Stimulated activated CD4-positive, alpha-beta T cell treated with anti-CD3 and anti-CD28 coated beads, Interleukin-12 subunit alpha, Interleukin-12 subunit beta, amount 100 ng/mL, for 24 hours (primary cell): ENCODE measurements at regions not wholly inside any gene's neighbourhood (a gene's known extent, or its start where the extent isn't known, plus 50 kb on each side); places are given as distances from the start of the nearest gene placed in this dataset.
"Not testable (repeated sequence)": the region's sequence is repeated elsewhere in the genome, so short reads cannot be mapped to it uniquely, and the experiment has no call there.

ENCODE experiments used
- DNase-seq, 2 experiments: peaks; one replicate each; pipeline ENCODE4 v3.0.0-alpha.2; 2020; ENCODE audit warnings: low read depth in 2 of 2

DNA sequence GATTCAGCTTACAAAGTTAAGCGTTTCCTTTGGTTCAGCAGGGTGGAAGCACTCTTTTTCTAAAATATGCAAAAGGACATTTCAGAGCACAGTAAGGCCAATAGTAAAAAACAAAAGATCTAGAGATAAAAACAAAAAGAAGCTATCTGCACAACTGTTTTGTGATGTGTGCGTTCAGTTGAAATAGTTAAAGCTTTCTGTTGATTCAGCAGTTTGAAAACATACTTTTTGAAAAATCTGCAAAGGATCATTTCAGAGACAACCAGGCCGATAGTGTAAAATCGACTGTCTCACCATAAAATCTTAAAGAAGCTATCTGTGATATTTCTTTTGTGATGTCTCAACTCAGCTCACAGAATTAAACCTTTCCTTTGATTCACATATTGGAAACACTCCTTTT, 300.0 kb upstream of the ALG10B start:
- no peak for DNase-seq

DNA sequence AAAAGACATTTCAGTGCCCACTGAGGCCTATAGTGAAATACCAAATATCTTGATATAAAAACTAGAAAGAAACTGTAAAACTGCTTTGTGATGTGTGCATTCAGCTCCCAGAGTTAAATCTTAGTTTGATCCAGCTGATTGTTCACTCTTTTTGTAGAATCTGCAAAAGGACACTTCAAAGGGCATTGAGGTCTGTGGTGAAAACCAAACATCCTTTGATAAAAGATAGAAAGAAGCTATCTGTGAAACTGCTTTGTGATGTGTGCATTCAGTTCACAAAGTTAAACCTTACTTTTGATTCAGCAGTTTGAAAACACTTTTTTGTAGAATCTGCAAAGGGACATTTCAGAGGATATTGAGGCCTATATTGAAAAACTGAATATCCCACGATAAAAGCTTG, 290.7 kb upstream of the ALG10B start:
- no peak for DNase-seq

DNA sequence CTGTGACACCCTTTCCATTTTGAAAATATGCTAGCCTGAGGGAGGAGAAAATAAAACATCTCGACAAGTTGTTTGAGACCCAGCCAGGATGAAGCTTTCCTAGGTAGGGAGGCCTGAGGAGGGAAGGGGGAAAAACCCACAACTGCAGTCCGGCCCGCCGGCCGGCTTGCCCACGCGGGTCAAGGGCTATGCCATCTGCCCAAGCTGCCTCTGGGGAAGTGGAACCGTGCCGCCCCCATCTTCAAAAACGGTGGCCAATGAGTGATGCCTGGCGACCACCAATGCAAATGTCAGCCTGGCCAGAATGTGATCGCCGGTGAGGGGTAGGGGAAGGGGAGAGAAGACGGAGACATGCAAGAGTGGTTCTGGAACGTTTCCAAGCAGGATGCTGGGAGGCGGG, 263.5 kb upstream of the ALG10B start:
- no peak for DNase-seq

DNA sequence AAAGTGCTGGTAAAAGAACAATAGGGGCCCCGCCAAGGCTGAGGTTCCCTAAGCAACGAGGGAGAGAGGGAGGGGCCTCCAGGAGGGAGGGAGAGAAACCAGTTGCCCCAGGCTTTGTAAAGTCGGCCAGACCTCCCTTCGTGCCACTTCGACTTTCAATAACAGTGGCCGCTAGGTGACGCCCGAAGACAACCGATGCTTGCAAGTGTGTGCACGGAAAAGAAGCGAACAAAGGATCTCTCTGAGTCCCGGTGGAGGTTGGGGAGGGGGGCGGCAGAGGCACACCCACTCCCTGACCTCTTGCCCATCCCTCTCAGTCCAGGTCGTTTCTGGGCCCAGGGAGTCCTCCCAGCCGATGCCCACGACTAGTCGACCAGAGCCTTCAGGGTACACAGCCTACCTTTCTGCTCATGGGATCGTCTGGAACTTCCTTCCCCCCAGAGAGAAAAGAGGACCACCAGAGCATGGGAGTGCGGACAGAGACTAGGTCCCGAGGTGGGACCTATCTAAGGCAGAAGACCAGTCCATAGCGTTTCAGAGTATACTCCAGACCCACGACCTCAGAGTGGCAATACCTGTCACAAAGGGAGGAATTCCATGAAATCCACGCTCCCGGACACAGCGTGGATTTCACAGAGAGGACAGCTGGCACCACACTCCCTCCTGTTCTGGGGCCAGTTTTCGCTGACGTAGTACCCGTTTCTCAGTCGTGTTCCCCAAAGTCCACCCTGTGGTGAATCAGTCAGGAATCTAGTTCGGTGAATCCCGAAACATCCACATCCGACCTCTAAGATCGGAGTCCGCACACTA, 262.7 kb upstream of the ALG10B start:
- DNase-seq, result no peak

DNA sequence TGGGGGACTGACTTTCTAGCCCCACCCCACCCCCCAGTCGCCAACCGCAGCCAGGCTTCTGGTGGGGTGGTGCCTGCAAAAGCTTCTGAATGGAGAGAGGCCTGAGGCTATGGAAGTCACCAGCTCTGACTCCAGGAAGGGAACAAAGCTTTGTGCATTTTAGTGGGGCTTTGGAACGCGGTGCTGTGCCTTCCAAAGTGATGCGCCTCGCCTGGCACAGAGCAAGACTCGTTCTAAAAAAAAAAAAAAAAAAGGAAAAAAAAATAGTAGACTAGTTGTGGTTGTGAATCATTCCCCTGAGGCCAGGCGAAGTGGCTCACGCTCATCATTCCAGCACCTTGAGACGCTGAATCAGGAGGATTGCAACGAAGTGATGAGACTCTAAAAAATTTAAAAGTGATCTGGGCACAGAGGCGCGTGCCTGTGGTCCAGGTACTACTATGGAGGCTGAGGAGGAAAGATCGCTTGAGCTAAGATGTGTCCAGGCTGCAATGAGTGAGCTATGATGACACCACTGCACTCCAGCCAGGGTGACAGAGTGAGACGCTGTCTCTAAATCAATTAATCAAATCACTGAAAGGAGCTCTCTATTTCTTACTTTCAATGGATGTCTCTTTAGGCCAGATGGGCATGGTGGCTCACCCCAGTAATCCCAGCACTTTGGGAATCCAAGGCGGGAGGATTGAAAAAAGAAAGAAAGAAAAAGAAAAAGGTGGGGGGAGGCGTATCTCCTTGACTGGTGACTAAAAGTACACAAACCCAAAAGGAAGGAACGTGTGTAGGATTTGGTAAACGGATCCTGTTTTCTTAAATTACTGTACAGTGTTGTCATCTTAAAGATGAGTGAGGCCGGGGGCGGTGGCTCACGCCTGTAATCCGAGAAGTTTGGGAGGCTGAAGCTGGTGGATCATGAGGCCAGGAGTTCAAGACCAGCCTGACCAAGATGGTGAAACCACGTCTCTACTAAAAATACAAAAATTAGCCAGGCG, 259.6 kb upstream of the ALG10B start:
- no peak for DNase-seq

DNA sequence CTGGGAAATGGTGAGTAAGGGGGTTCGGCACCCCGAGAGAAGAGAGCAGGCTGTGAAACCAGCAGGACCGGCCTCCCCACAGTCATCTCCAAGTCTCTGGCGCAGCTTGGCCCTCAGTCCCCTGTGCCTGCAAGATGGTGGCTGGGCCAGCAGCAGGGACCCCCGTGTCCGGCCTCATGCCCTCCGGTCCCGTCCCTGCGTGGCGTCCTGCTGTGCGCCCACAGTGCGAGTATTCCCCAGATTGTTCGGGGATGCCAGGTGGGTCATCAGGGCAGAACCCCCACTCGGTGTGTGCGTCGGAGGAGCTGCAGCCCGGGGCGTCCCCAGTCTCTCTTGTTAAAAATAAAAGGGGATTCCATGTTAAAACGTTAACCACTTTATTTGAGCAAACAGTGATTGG, 216.9 kb upstream of the ALG10B start:
- DNase-seq, result no peak

DNA sequence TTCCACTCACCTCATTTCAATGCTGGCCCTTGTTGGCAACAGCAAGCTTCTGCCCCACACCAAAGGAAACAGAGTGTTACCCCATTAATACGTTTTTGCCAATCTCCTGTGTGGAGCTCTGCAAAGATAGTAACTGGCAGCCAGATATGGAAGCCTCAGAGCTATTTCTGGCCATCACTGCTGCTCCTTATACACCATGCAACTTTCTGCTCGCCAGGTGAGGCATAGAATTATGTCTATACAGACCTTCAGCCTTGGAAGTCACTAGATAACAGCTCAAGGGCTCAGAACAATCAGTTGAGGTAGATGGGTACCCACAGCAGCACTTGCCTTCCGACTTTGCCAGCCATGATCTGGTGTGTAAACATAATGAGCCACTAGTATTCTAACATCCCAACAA, 214.8 kb upstream of the ALG10B start:
- no peak for DNase-seq

DNA sequence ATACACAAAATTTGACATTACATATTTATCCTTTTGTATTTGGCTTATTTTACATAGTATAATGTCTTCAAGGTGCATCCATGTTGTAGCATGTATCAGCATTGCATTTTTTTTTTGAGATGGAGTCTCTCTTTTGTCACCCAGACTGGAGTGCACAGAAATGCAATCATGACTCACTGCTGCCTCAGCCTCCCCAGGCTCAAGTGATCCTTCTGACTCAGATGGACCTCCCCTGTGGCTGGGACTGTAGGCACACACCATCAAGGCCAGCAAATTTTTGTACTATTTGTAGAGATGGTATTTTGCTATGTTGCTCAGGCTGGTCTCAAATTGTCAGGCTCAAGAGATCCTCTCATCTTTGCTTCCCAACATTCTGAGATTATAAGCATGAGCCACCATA, 214.4 kb upstream of the ALG10B start:
- DNase-seq, result no peak

DNA sequence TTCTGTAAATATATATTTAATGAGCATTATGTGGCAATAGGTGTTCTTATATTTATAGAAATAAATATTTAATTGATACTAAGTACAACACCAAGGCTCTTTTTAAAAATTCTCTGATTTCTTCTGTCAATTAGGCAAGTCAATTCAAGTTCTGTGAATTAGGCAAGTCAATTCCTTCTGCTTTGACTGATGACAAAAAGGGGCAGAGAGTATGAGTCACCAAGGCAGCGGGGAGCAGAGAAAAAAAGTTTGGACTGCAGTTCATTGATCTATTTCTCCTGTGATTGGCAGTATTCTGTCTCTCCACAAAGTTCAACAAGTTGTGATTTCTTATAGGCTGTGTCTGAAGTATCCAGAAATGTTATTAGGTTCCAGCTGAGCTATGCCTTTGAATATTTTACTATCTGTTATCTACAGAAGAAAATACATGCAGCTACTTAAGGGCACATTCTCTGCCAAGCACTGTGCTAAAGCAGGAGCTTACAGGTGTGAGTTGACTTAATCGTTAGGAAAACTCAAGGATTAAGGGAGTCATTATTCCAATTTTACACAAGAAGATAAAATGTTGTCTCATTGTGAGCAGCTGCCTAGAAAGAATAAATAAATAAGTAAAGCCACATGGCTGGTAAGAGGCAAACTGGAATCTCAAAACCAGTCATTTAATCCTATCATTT, 206.4 kb upstream of the ALG10B start:
- DNase-seq, result no peak

DNA sequence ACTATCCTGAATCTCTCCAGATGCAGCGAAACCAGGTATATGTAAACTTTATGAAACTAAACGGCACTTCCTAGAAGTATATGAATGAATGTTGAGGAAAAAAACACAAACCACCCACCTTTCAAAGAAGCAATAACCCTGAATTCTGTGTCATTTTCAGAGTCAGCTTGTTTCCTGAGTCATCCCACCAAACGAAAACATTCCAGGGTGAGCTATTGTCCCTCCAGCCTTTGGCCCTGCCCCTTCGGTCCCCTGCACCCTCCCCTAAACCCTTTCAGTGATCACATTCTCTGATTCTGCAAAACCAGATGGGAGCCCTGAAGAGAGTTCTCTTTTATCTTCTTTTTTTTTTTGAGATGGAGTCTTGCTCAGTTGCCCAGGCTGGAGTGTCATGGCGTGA, 202.6 kb upstream of the ALG10B start:
- DNase-seq, result no peak

DNA sequence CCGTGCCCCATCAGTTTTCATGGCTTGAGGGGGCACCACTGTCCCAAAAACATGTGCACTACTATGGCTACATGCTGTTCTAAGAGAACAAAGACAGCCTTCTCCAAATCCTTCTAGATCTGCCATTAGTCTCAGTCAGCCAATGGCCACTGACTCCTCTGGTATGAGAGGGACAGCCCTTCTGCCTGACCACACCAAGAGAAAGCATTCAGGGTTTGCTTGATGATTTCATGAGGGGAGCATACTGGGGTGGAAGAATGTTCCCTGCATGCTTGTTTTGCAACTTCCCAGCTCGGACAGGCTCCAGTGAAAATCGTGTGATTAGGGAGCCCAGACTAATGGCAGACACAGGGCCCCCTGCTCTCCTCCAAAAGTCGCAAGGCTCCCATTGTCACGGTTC, 199.6 kb upstream of the ALG10B start:
- DNase-seq, result no peak

DNA sequence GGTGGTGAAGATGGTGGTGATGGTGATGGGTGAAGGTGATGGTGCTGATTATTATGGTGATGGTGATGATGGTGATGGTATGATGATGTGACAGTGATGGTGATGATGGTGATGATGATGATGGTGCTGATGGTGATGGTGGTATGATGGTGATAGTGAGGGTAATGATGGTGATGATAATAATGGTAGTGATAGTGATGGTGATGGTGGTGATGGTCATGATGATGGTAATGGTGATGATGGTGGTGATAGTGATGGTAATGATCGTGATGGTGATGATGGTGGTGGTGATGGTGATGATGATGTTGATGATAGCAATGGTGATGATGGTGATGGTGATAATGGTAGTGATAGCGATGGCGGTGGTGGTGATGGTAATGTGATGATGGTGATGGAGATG, 197.9 kb upstream of the ALG10B start:
- DNase-seq, result no peak

DNA sequence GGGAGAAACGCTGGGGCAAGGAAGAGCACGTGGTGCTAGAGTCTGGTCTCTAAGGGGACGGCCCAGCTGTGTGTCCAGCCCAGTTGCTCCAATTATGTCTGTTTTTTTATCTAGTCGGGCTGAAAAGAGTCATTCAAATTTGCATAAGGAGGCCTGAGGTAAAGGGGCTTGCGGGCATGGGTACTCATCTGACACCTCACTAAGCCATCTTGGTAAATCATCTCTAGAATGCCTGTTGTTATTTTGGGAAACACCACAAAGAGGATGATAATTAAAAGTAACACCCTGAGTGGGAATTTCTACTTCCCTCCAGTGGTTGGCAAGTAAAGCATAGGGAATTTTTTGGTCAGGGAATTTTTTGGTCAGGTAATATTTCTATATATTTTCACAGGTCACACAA, 196.1 kb upstream of the ALG10B start:
- DNase-seq, result no peak

DNA sequence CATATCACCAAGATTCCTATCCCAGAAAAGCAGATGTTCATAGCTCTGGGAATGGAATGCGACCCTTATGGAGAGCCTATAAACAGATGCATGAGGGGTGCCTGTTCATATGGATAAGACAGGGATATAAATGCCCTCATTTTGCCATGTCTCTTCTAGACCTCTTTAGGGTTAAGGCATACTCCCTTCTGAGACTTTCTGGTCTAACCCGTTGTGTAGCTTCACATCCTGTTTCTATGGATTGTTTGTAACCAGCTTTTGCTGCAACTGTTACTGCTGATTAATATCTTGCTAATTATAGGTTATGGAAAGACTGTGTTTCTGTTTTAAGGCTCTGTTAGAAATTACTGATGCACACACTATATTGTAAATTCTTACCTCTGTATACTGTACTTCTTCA, 193.5 kb upstream of the ALG10B start:
- DNase-seq, result not testable (repeated sequence)

DNA sequence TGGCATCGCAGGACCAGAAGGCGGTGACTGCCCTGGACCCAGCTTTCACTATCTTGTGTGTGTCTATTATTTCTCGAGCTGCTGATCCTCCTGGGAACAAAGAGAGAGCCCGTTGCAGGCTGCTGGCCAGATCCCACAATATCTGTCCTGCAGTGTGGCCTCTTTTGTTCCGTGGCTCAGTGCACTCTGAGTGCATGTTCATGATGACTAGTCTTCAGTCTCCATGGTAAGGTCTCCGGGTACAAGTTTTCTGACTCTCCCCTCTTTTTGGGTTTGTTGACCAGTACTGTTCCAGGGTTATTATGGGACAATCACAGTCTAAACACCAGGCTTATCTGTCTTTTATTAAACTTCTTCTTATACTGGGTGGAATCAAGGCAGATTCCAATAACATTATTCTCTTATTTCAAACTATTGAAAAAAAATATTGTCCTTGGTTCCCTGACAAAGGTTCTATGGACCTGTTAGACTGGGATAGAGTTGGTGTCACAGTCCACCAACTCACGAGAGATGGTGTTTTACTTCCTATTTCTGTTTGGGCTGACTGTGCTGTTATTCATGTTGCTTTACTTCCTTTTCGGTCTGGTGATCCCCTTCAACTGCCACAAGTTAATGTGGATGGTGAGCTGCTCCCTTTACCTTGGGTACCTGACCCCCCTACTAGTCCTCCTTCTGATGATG, 192.9 kb upstream of the ALG10B start:
- no peak for DNase-seq

DNA sequence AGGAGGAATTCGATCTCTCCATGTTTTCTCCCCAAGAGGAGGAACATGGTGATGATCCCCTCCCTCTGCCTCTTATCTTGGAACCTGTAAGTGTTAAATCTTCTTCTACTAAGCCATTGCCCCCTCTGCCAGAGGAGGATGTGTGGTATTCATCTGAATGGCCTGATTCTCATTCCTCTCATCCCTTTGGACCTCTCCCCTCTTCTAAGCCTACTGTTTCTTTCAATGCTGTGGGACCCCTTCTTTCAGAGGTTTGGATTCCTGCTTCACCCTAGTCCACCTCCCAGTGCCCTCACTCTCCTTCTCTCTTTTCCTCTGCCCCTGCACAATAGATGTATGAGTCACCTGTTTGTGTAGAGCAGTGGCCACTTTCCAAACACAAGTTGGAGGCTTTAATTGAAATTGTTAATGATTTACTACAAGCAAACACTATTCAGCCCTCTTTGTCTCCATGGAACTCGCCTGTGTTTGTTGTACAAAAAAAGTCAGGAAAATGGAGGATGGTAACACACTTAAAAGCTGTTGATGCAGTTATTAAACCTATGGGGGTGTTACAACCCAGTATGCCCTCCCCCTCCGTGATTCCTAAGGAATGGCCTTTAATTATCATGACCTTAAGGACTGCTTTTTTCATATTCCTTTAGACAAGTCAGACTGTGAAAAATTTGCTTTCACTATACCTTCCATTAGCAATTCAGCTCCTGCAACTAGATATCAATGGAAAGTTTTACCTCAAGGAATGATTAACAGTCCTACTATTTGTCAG, 192.1 kb upstream of the ALG10B start:
- DNase-seq, result no peak

DNA sequence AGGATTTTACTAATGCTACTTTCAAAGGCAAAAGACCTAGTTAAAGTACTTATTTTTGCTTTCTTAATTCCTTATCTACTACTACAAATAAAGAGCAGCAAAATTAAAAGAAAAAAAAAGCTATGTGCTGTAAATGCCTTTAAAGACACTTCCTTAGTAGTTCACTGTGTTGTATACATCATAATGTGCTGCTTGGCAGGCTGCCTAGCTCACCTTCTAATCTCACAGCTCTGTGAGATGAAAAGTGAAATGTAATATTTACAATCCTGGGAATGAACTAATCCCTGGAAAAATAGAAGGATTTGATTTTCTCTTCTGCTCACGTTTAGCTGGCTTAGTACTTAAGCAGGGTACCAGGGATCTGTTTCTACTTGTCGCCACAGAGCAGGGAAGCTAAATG, 184.4 kb upstream of the ALG10B start:
- DNase-seq, result no peak

DNA sequence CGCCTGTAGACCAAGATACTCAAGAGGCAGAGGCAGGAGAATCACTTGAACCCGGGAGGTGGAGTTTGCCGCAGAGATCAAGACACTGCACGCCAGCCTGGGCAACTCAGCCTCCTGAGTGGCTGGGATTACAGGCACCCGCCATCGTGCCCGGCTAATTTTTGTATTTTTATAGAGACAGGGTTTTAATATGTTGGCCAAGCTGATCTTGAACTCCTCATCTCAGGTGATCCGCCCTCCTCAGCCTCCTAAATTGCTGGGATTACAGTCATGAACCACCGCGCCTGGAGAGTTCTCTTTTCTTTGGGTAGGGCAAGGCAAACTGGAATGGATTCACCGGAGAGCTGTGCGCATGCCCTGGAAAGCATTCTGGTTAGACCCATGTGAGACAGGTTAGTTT, 179.3 kb upstream of the ALG10B start:
- DNase-seq, result no peak

DNA sequence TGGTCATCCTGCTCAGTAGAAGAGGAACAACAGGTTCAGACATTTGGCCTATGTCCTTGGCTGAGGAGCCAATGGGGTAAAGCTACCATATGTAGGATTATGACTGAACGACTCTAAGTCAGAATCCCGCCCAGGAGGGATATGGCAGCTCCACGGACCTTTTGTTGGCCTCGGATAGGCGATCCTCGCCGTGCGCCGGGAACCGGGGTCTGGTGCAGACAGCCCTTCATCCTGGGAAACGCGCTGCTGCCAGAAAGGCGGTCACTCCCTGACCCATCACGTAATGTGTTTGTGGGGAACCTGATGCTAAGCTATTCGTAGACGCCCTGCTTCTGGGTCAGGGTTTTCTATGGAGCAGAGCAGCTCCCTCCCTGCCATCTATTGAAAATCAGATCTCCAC, 178.9 kb upstream of the ALG10B start:
- DNase-seq, result no peak

DNA sequence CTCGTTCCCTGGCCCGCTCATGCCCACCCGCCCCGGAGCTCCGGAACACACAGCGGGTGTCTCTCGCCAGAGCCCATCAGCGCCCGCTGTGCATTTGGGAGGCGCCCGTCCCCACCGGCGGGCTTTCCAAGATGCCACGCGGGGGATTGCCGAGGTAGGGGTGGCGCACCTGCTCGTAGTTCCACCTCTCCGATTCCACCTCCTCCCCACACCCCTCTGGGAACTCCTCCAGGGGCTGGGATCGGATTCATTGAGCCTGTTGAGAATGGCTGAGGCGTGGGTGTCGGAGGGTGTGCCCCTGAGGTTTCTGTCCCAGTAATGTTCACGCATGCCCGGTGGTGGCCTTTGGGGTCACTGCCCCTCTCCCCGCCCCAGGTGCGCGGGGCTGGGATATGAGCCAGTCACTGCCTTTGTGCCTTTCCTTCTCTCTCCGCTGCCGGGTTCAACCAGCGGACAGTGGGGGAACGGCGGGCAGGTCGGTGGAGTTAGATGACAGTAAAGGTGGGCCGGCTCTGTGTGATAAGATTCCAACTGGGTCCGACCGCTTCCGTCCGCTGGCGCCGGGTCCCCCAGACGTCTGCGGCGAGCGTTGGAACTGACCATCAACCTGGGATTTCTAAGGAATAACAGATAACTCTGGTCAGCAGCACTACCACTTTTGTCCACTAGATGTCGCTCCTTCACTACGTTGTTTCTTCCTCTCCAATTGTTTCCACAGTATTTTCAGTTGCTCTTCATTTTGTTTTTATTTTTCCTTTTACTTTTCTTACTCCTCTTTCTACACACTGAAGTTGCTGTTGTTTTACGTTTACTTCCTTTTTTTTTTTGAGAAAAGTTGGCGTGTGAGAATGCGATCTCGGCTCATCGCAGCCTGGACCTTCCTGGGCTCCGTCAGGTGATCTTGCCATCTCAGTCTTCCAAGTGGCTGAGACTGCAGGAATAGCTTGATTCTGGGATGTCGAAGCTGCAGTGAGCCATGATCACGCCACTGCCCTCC, 178.1 kb upstream of the ALG10B start:
- DNase-seq, result peak; percentile 28 to 63
